AG09309 (cell line): ENCODE measurements at regions not wholly inside any gene's neighbourhood (a gene's known extent, or its start where the extent isn't known, plus 50 kb on each side); places are given as distances from the start of the nearest gene placed in this dataset.

Experiments
- DNase-seq: peaks from one replicate; pipeline ENCODE4 v3.0.0-alpha.2; 2010; ENCODE audit warnings: low read depth
- H3K4me3 ChIP-seq: 2 replicates; pipeline ENCODE4 v1.5.1; 2011; ENCODE audit warnings: mild to moderate bottlenecking, low read depth, low read length, moderate library complexity; ENCODE audit not compliant: control insufficient read depth
- CTCF ChIP-seq: IDR thresholded peaks from 2 replicates; pipeline ENCODE4 v1.5.1; 2011; ENCODE audit warnings: mild to moderate bottlenecking, low read depth, low read length, inconsistent platforms; ENCODE audit not compliant: insufficient read depth, control insufficient read depth; ENCODE audit errors: missing control alignments

GRCh38 chr3:65170390-65171042, 482.7 kb upstream of the ADAMTS9 start:
- no peak overlapping the region for H3K4me3 ChIP-seq
- peak; percentile 26 for TF ChIP-seq CTCF
- DNase-seq = peak; percentile 53

- H3K4me3 ChIP-seq = no peak overlapping the region
- no peak for DNase-seq
- TF ChIP-seq CTCF = no peak
Measured at GRCh38 chr3:65169961-65170360, 482.2 kb upstream of the ADAMTS9 start.

DNA sequence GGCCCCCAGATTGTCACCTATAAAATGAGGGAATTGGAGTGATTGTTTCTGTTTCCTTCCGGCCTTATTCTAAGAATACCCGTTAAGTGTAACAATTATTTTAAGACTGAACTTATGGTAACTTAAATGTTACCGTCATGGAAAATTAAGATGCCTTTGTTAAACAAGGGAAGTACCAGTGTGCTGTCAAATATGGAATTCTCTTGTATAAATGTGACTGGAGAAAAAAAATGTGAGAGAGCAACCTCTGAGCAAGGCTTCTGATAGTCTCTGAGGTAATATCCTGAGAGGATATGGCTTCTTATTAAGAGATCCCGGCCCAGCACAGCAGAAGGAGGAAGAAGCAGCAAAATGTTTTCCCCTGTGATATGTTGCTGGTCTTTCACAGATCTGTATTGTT, 480.7 kb upstream of the ADAMTS9 start:
- no peak overlapping the region for H3K4me3 ChIP-seq
- no peak for DNase-seq
- TF ChIP-seq CTCF = no peak

- no peak for DNase-seq
- no peak for TF ChIP-seq CTCF
Measured at GRCh38 chr3:65166531-65166930, 478.7 kb upstream of the ADAMTS9 start.

GRCh38 chr3:65158023-65158422, 470.2 kb upstream of the ADAMTS9 start:
- DNase-seq = no peak
- no peak for TF ChIP-seq CTCF
- no peak overlapping the region for H3K4me3 ChIP-seq

More at GRCh38 chr3:65166531-65166930, 478.7 kb upstream of the ADAMTS9 start:
- no peak overlapping the region for H3K4me3 ChIP-seq

DNA sequence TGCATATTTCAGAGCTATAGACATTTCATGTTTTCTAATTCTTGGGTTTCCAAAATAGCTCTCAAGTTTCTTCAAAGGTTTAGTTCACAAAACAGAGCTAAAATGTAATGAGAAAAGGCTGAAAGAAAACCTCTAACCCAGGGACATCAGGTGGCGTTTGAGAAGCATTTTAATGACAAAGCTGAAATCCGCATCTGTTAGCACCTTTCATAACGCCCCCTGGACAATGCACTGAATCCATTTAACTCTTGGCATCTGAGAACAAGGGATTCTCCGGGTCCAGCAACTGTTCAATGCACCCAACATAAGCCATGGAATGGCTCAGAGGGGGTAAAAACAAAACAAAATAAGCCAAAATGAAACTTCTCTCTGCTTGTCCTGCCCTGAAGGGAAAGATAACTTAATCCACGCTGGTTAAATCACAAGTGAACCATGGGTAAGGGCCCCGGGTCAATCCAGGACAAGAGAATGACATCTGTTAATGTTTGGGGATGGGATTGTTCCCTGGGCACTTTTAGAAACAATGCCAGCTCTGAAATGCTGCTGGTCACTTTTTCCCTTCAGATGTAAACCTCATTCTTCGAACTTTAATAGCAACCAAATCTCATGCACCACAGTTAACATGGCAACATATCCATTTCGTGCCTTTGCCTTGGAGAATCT, 466.2 kb upstream of the ADAMTS9 start:
- no peak for TF ChIP-seq CTCF
- no peak for DNase-seq
- no peak overlapping the region for H3K4me3 ChIP-seq

DNA sequence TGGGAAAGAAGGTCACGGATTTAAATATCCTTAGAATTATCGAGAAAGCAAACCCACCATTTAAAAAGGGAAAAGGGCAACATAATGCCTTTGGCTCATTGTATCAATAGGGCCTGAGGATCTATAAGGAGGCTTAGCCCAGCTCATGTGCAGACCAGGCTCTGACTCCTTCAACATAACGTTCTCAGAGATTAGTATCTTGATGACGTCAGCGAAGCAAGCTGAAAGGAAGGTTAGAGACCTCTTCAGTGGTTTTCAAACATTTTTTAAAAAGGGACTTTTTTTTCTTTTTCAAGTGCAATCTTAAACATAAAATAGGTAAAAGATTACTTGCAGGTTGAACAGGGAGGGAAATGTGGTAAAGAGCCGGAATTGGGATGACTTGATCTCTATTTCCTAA, 463.9 kb upstream of the ADAMTS9 start:
- no peak overlapping the region for H3K4me3 ChIP-seq
- TF ChIP-seq CTCF = no peak
- no peak for DNase-seq
